ENCODE measurements at regions not wholly inside any gene's neighbourhood (a gene's known extent, or its start where the extent isn't known, plus 50 kb on each side); places are given as distances from the start of the nearest gene placed in this dataset.

DNA sequence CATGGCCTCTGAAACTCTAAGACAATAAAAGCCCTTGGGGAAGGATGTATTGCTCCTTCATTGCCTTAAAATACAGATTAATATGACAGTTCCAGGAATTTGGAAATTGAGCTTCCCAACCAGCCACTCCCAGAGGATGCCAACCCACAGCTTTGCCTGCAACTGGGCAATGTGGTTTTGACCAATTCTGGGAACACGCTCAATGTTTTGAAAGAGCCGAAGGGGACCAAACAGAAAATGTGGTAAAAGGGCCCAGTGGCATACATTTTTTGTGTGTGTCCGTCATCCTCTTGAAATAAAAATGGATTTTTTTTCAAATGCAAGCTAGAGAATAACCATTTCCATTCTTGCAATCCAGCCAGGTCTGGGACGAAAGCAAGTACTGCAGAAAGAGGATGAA is 88.3 kb upstream of the PLEKHG7 start:
- DNase-seq: no peak

DNA sequence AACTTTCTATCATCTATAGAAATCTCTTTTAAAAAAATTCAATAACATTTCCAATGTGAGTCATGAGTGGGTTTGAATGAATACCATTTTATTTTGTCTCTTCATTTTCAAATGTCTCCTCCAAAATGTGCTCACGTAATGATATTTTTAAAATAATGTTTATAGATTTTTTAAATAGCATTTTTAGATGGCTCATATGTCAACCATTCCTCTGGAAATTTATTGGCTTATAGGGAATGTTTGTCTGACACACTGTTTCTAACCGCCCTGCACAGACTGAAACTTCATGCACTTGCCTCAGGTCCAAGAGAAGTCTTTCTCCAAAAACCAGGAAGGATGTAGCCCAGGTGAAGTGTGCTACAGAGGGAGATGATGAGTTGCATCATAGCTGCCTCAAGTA is 88.8 kb upstream of the PLEKHG7 start:
- no peak for DNase-seq

DNA sequence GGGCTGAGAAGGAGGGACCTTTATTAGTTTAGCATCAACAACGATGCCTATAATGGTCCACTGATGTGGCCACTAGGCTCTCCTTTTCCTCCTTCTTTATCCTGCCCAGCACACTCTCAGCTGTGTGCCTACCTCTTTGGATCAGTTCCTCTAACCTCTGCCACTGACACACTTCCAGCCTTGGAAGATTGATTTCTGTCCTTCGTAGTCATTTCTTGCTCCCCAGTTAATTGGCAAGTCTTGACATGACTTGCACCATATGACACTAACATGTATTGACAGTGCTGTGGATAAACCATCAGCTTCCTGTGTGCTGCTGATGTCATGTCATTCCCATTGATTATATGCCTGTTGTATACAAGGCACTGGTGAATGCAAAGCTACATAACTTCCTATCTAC is 90.2 kb upstream of the PLEKHG7 start:
- no peak for DNase-seq

DNA sequence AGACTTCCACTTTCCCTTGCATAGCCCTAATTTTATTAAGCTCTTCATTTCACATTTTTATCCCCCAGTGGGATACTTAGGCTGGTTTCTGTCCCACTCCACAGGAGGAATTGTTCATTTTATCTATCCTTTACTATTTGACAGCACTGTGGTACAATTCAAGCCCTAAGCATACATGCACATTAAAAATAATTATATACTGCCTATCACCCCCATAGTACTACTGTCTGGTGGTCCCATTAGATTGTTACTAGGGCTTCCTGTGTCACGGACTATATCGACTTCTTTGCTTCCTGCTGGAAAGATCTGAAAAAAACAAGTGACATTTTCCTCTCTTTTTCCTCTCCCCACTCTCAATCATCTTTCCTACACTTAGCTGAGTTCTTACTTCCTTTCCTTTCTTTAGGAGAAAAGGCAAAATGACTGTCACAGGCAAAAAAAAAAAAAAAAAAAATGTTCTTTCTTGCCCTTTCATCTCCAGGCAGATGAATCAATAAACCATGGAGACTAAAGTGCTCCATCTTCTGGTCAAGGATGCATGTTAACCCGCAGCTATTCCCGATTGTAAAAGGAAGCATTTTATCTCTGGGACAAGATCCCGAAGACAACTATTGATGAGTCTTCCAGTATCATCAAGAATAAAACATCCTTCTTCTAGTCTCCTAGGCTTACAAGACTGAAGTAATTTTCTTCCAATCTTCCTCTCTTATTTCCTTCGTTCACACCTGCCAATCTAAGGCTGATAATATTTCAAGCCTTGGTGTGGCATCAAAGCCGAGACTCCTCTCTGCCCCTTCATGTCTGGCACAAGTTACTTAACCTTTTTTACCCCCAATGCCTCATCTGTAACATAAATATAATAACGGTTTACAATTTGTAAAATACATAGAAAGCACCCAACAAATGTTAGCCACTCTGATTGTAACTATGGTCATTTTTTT is 94.4 kb upstream of the PLEKHG7 start:
- no peak for DNase-seq

DNA sequence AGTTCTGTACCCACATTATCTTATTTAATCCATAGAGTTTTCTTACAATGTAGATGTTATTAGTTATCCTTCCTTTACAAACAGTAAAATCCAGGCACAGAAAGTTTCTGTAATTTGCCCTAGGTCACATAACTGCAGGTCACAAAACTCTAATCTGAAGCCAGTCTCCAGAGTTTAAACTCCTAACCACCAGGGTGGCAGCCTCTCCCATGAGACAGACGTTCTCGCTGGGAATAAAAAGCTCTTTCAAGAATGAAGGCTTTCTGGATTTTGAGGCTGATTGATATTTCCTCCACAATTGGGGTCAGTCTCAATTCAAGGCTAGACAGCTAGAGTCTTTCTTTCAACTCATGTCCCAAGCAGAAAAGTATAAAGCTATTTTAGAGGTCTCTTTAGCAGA is 95.8 kb upstream of the PLEKHG7 start:
- DNase-seq: no peak

DNA sequence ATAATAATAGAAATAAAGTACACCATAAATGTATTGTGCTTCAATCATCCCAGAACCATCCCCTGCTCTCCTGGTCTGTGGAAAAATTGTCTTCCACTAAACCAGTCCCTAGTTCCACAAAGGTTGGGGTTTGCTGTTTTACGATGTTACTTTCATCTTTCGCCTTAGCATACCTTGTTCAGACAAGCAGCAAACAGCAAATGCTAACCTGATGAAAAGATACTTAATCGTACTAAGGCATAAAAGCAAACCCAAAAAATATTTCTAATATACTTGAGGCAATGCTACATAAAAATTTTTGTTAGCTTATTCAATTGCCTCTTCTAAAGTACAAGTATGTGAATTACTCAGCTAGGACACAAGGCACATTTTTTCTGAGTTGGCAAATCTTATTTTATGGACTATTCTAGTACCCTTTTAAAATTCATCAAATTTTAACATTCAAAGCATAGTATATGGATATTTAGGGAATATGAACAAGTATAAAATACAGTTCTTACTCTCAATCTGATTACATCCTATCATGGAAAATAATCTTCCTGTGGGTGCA is 97.1 kb upstream of the PLEKHG7 start:
- no peak for DNase-seq

DNA sequence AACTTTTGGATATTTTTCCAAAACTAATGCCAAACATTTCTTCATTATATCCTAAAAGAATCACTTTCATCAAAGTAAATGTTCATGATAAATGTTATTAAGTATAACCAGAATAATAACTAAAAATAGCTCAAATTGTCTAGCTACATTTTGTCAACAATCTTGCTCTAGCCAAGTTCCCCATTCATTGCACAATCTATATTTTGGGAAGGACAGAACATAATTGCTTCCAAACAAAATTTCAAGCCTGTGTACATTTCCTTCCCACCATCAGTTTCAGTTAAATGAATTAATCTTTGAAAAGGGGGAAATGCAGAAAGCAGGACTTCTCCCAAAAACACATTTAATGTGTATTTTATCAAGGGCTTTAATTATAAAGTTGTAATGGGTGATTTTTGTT is 98.0 kb upstream of the PLEKHG7 start:
- DNase-seq: no peak

DNA sequence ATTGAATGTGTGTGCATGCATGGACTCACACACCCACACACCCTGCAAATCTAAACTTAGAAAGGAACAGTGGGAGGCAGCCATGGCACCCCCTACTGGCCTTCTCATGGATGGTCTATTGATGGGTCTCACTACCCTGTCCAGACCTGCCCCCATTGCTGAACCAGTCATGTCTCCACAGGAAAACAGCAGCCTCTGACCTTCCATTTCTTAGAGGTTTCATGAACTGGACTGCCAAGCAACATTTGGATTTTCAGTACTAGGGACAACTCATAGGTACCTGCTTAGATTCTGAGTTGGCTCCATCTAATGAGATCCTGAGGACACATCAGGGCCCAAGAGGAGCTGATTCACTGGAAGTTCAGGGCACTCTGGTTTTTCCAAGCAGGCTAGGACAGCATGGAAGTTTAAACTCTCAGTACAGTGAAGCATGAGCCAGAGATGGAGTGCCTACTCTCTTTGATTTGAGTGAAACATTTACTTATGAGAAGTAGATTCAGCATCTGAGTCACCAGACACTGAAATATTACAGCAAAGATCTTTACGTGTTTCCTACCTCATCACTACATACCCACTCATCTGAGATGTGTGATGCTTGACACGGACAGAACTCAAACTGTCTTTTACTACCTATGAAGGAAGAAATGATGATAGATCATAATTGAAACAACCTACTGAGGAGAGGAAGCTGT is 98.9 kb upstream of the PLEKHG7 start:
- DNase-seq: no peak

DNA sequence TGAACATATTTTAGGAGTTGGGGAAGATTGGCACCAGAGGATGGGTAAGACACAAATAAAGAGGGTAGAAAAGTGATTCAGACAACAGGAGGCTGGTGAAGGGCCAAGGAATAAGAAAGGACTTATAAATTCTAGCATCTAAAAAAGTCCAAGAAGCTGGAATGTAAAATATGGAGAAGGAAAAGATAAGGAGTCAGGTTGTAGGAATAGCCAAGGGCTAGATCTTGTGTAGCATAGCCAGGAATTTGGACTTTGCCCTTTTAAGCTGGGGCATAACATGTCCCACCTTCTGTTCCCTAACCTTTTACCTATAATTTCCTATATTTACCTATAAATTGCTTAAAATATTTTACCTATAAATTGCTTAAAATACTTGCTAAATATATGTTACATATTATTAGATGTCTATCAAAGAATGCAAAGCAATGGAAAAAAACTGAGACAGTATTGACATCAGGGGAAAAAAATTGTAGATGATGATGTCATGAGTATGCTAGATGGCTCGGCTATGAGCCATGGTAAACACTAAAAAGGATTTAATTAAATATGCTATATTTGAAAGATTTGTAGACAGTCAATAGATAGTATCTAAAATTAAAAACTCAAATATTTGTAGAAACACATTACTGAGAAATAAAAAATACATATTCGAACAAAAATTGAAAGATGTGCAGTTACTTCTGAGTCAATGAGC is 99.7 kb upstream of the PLEKHG7 start:
- DNase-seq: no peak

DNA sequence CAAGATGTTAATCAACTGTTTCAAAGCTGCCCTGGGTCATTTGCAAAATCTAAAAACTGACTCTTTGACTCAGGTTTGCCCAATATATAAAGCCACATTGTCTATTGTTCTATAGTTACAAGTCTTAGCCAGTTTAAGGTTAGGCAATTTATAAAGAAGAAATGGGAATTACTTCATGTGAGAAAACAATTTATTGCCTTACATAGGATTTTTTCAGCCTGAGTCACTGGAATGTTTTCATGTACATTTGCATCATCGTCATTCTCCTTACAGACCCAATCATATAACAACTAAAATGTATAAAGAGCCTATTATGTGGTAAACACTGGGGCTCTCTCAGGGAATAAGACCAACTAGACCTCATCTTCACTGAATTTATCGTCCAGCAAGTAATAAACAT is 100.3 kb upstream of the PLEKHG7 start:
- no peak for DNase-seq

DNA sequence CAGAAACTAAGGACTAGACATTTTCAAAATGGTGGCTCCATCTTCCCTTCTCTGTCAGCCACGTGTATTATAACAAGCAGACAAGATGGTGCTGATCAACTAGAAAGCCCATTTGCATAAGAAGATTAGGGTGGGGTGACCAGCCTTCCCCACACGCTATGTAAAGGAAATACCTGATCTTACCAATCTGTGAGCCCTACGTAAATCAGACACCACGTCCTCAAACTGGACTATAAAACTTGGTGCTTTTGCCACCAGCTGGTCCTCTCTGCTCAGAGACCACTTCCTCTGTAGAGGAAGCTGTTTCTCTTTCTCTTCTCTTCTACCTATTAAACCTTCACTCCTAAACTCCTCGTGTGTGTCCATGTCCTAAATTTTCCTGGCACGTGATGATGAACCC is 101.1 kb upstream of the PLEKHG7 start:
- DNase-seq: no peak

DNA sequence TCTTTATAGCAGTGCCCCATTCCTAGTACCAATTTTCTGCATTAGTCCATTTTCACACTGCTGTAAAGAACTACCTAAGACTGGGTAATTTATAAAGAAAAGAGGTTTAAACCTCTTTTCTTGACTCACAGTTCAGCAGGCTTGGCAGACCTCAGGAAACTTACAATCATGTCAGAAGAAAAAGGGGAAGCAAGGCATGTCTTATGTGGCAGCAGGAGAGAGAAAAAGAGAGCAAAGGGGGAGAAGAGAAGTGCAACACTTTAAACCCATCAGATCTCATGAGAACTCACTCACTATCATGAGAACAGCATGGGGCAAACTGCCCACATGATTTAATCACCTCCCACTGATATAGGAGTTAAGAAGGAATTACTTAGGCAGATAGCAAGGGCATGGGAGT is 101.6 kb upstream of the PLEKHG7 start:
- no peak for DNase-seq

DNA sequence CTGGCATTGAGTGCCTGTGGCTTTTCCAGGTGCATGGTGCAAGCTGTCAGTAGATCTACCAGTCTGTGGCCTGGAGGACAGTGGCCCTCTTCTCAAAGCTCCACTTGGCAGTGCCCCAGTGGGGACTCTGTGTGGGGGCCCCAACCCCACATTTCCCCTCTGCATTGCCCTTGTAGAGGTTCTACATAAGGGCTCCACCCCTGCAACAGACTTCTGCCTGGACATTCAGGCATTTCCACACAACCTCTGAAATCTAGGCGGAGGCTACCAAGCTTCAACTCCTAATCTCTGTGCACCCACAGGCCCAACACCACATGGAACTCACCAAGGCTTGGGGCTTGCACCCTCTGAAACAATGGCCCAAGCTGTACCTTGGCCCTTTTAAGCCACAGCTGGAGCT is 102.7 kb upstream of the PLEKHG7 start:
- no peak for DNase-seq

DNA sequence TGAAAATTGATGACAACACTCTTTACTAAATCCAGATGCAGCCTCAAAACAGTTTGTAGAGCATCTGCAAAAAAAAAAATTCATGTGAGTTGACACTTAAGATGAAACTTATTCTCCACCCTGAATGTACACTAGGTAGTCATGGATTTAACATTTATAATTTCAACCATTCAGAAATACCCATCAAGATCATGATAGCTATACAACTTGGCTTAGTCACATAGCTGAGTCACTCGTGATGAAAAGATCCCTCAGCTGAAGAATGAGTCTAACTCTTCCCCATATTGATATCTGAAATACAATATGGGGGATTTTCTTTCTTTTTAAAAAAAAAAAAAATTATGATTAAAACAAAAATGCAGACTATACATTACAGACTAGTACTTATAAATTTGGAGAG is 104.8 kb upstream of the PLEKHG7 start:
- DNase-seq: no peak

DNA sequence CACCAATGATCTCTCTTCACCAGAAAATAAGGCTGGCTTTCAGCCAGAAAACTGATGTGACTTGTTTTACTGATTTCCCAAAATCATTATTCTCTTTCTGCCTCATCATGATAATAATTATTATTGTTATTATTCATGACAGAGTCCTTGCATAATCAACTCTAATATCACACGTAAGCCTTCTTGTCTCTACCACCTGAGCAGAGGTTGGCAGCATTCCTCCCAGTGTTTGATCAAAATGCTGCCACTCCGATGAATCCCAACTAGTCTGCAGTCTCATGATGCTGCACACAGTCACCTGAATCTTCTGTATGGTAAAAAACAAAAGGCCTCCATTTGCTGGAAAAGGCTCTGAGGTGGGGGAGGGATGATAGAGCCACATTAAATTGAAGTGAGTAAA is 105.7 kb upstream of the PLEKHG7 start:
- no peak for DNase-seq

DNA sequence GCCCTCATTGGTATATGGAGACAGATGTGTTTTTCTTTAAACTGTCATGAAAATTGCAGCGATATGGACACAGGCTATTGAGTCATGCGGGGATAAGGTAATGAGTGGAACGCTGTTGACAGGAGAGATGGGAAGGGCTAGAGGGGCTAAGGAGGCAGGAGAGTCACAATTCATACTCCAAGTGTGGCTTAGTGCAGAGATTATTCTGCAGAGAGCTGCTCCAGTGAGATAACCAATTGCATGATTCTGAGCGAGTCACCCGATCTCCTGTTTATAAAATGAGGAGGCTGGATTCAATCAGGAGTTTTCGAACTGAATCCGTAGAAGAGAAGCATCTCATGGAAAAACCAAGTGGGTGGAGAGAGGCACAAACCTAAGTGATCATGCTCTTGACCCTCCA is 106.4 kb upstream of the PLEKHG7 start:
- no peak for DNase-seq

DNA sequence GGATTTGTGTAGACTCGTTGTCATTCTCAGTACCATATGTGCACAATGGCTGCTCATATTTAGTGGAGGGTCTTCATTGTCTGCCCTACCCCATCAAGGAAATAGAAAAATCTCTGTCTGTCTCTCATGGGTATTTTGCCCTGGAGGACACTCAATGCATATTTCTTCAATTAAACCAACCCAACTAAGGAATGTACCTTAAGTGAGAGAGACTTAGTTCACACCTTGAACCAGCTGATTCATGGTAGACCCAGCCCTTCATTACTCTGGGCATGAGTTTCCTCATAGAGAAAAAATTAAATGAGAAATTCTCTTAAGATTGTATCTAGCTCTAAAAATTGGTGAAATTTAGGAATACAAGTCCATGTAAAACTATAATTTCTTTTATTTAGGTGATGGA is 107.1 kb upstream of the PLEKHG7 start:
- DNase-seq: no peak

DNA sequence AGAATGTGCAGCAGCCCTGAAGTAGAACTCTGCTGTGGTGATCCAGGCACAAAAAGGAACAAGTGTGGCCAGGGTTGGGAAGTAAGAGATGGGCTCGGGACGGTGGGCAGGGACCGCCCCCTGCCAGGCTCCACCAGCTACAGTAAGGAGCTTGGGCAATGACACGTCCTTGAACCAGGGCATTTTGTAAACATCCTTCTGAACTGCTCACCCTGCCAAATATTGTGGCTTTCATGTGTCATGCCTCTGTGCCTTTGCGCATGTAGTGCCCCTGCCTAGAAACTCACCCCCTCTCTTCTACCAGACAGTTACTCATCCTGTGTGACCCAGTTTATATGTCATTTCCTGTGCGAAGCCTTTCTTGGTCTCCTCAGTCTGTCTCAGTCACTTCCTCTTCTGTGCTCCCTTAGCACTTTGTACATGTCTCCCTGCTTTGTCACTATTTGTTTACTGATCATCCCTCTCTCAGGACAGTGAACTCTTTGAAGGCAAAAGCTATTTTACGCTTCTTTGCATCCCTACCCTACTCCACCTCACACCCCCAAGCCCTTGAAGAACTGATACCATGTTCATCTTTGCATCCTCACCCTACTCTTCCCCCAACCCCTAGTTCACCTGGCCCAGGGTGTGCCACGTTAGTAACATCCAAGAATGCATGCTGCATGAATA is 108.9 kb upstream of the PLEKHG7 start:
- DNase-seq: no peak

DNA sequence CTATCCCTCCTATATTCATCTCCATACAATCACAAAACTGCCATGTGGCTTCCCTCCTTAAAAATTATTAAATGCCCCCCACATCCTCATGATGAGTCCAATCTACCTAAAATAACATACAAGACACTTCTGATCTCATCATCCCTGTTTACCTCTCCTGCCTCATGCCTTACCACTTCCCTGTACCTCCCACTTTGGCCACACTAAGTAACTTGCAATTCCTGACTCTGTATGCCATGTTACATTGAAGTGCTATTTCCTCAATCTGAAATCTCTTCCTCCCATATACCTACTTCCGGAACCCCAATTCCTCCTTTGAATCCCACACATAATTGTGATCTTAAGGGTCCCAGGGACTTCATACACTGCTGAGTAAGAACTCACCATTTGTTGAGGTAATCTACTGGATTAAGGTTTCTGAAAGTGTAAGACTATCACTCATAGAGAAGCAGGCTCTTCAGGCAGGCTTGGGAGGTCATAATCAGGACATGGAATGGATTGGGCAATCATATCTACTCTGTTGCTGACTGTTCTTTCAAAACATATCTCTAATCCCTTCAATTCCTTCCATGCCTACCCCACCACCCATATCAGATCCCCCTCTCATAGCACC is 117.6 kb upstream of the PLEKHG7 start:
- no peak for DNase-seq

DNA sequence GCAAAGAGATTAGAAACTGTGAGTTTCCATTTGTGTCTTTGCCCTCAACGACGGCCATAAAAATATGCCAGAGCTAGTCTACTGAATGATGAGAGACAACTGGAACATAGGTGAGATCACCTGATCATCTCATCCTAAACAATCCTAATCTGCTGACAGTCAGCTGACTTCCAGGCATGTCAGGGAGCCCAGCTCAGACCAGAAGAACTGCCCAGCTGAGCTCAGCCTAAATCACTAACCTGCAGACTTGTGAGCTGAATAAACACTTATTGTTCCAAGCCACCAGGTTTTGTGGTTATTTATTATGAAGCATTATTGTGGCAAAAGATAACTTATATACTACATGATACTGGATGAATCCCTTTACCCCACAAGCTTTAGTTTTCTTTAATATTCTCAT is 118.9 kb upstream of the PLEKHG7 start:
- no peak for DNase-seq

DNA sequence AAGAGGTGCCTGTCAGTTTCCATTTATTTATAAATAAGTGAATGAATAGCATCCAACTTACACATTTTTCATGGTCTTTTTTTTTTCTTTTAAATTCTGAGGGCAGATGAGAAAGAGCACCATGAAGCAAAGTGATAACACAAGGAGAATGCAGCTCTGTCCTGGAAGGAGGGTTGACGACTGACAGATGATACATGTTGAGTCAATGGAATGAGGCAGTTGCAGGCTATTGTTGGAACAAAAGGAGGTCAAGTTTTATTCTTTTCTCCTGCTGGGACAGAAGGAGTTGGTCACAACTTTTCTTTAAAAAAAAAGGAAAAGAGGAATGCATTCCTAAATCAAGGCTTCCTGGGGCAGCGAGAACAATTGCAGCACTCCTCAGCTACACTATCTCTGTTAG is 119.9 kb upstream of the PLEKHG7 start:
- DNase-seq: no peak

DNA sequence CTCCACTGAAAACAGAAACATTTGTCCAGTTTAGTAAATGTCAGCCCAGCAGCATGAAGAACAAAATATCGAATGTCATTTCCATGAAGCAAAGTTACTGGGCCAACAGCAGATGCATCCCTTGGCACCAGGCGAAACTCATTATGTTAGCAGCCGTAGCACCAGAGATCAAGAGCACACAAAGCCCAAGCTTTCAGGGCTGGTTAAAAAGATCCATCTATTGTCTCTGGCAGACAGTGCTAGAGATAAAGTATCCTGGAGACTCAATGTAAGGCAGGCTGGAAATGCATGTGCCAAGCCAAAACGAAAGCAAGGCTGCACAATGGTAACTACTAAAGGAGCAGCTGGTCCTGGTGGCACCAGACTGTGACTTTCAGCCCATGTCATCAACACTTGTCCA is 120.3 kb upstream of the PLEKHG7 start:
- no peak for DNase-seq
